ENCODE measurements at regions not wholly inside any gene's neighbourhood (a gene's known extent, or its start where the extent isn't known, plus 50 kb on each side); places are given as distances from the start of the nearest gene placed in this dataset.

DNA sequence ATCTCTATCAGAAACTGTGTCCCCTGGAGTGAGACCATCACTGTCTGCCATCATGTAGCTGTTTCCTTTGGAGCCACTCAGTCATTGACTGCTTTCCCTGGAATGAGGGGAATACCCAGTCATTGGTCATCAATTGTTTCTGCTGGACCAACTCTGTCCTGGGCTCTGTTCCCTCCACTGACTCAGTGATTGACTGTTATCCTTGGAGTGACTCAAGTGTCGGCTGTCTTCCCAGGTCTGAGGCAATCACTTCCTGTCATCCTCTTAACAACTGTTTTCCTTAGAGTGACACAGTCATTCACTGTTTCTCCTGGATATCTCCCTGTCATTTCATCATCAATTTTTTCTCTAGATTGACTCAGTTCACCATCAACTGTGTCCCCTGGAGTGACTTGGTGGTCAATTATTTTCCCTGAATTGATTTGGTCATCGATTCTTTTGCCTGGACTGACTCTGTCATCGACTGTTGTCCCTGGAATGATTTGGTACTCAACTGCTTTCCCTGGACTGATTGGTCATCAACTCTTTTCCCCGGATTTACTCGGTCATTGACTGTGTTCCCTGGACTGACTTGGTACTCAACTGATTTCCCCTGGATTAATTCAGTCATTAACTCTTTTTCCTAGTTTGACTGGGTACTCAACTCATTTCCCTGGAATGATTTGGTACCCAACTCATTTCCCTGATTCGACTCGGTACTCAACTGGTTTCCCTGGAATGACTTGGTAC lies 327.9 kb upstream of the VCX start:
- no peak for TF ChIP-seq CTCF (IDR thresholded peaks at IDR 0.05)
- no peaks in the 10 kb centered on the region for H3K4me1 ChIP-seq
- H3K9me3 ChIP-seq = no peaks in the 10 kb centered on the region
- no peaks in the 10 kb centered on the region for H3K36me3 ChIP-seq
- H3K27me3 ChIP-seq = no peaks in the 10 kb centered on the region
- no peak overlapping the region for H3K4me3 ChIP-seq
- intact Hi-C loops (cut with DNase I) = no loop called here
- DNase-seq (ENCODE audit: low spot score in 2 of 2) = no peak
- no peak overlapping the region for H3K27ac ChIP-seq

- TF ChIP-seq CTCF (IDR thresholded peaks at IDR 0.05) = no peak
- Histone ChIP-seq H3K9me3 (no peaks in the 10 kb centered on the region), H3K4me1 (no peaks in the 10 kb centered on the region), H3K36me3 (no peaks in the 10 kb centered on the region), H3K27ac (no peak overlapping the region), H3K27me3 (no peaks in the 10 kb centered on the region), H3K4me3 (no peak overlapping the region)
- DNase-seq (ENCODE audit: low spot score in 2 of 2) = no peak
- intact Hi-C loops (cut with DNase I) = no loop called here
Measured at GRCh38 chrX:7512845-7513244, 330.1 kb upstream of the VCX start.

DNA sequence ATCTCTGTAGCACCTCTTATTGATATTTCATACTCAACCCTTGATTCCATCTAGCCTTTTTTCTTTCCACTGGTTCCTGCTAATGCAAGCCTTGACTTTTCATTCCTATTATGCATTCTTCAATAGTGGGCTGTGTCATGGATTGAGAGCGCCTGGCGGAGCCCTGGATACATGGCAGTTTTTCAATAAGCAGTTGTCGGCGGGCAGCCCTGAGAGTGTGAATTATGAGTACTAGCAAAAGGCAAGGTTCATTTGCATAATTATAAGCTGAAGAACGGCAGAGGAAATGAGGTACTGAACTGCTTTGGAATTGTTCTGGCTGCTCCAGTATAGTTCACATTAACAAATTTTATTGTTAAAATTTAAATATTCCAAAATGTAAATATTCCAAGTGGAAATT lies 339.7 kb upstream of the VCX start:
- H3K36me3 ChIP-seq = no peaks in the 10 kb centered on the region
- no peak for DNase-seq (ENCODE audit: low spot score in 2 of 2)
- no peak overlapping the region for H3K4me3 ChIP-seq
- no peaks in the 10 kb centered on the region for H3K4me1 ChIP-seq
- TF ChIP-seq CTCF (IDR thresholded peaks at IDR 0.05) = no peak
- no peak overlapping the region for H3K27ac ChIP-seq
- intact Hi-C loops (cut with DNase I) = no loop called here
- H3K9me3 ChIP-seq = no peaks in the 10 kb centered on the region
- no peaks in the 10 kb centered on the region for H3K27me3 ChIP-seq

- intact Hi-C loops (cut with DNase I) = no loop called here
- TF ChIP-seq CTCF (IDR thresholded peaks at IDR 0.05) = no peak
Measured at GRCh38 chrX:7500386-7500785, 342.6 kb upstream of the VCX start.

DNA sequence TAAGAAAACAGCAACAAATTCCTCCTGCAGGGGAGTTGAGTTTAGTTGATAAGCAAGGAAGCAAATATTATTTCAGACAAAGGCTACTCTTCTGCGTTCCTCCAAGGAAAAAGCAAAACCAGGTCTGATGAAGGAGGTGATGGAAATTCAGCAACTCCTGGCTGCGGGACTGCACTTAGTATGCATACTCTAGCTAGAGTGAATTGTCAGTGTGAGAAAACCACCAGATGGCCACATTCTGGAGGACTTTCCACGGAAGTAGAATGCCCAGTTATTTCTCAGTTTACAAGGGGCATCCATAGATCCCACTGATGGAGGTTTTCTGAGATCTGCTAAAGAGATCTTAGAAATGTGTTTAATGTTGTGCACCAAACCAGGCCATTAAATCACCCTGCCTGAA lies 338.6 kb upstream of the PUDP start:
- intact Hi-C loops (cut with DNase I) = no loop called here

More at GRCh38 chrX:7500386-7500785, 342.6 kb upstream of the VCX start:
- no peak overlapping the region for H3K27ac ChIP-seq
- no peak overlapping the region for H3K4me3 ChIP-seq
- no peak for DNase-seq (ENCODE audit: low spot score in 2 of 2)
- H3K36me3 ChIP-seq = no peaks in the 10 kb centered on the region
- no peaks in the 10 kb centered on the region for H3K4me1 ChIP-seq
- H3K9me3 ChIP-seq = no peaks in the 10 kb centered on the region
- H3K27me3 ChIP-seq = no peaks in the 10 kb centered on the region

More for the DNA sequence above, 338.6 kb upstream of the PUDP start:
- no peak for TF ChIP-seq CTCF (IDR thresholded peaks at IDR 0.05)
- DNase-seq (ENCODE audit: low spot score in 2 of 2) = no peak
- Histone ChIP-seq H3K27ac (no peak overlapping the region), H3K27me3 (no peaks in the 10 kb centered on the region), H3K9me3 (no peaks in the 10 kb centered on the region), H3K36me3 (no peaks in the 10 kb centered on the region), H3K4me3 (no peak overlapping the region), H3K4me1 (no peaks in the 10 kb centered on the region)
